Left ventricle myocardium inferior (tissue), 1 donor: ENCODE measurements at regions not wholly inside any gene's neighbourhood (a gene's known extent, or its start where the extent isn't known, plus 50 kb on each side); places are given as distances from the start of the nearest gene placed in this dataset.

Experiments used
- DNase-seq: peaks from one replicate; pipeline ENCODE4 v3.0.0-alpha.2; 2020
- H3K27ac ChIP-seq: fragments of 200-600 bp; replicated peaks from 2 replicates; pipeline ENCODE4 v1.8.0; 2021
- H3K27me3 ChIP-seq: fragments of 200-600 bp; 2 replicates; pipeline ENCODE4 v1.8.0; 2021; ENCODE audit warnings: low read depth
- H3K36me3 ChIP-seq: fragments of 200-600 bp; 2 replicates; pipeline ENCODE4 v1.8.0; 2021
- H3K4me1 ChIP-seq: fragments of 200-600 bp; 2 replicates; pipeline ENCODE4 v1.8.0; 2021
- H3K4me3 ChIP-seq: fragments of 200-600 bp; 2 replicates; pipeline ENCODE4 v1.8.0; 2021; ENCODE audit warnings: mild to moderate bottlenecking, moderate library complexity
- H3K9me3 ChIP-seq: fragments of 200-600 bp; replicated peaks from 2 replicates; pipeline ENCODE4 v1.8.0; 2021
- CTCF ChIP-seq: fragments of 200-600 bp; IDR thresholded peaks from 2 replicates; pipeline ENCODE4 v1.8.0; 2021; ENCODE audit warnings: antibody characterized with exemption, mild to moderate bottlenecking, borderline replicate concordance
- intact Hi-C: fragments of 100-400 bp; cut with micrococcal nuclease; formaldehyde crosslinking; loops from one replicate; pipeline ENCODE4 v1.11.0; 2022
- donor health status: DM: no; HTN: yes; CAD: no; lungs with severe emphysema.

- Histone ChIP-seq H3K36me3 (no peaks in the 10 kb centered on the region), H3K4me3 (no peak overlapping the region), H3K9me3 (peaks cover 17% of the 10 kb centered on the region), H3K4me1 (peaks cover 35% of the 10 kb centered on the region), H3K27ac (no peak overlapping the region), H3K27me3 (no peaks in the 10 kb centered on the region)
- TF ChIP-seq CTCF, result no peak
- DNase-seq, result no peak
- intact Hi-C loops, result no loop called here
These were observed 463.7 kb downstream of the CDH2 start for GRCh38 chr18:27713037-27713737.

- H3K9me3 ChIP-seq, result peaks cover 17% of the 10 kb centered on the region
- no peak overlapping the region for H3K27ac ChIP-seq
- no peaks in the 10 kb centered on the region for H3K36me3 ChIP-seq
- DNase-seq, result no peak
- intact Hi-C loops, result no loop called here
- no peaks in the 10 kb centered on the region for H3K27me3 ChIP-seq
- TF ChIP-seq CTCF, result no peak
- peaks cover 24% of the 10 kb centered on the region for H3K4me1 ChIP-seq
- no peak overlapping the region for H3K4me3 ChIP-seq
These were observed 464.9 kb downstream of the CDH2 start for GRCh38 chr18:27712066-27712465.

GRCh38 chr18:27711382-27711781 is 465.5 kb downstream of the CDH2 start:
- H3K27ac ChIP-seq, result no peak overlapping the region
- no peaks in the 10 kb centered on the region for H3K27me3 ChIP-seq
- intact Hi-C loops, result no loop called here
- H3K36me3 ChIP-seq, result no peaks in the 10 kb centered on the region
- peaks cover 19% of the 10 kb centered on the region for H3K4me1 ChIP-seq
- TF ChIP-seq CTCF, result no peak
- DNase-seq, result no peak
- no peak overlapping the region for H3K4me3 ChIP-seq
- peaks cover 17% of the 10 kb centered on the region for H3K9me3 ChIP-seq

- H3K4me1 ChIP-seq, result peaks cover 16% of the 10 kb centered on the region
- H3K9me3 ChIP-seq, result peaks cover 12% of the 10 kb centered on the region
- no peak overlapping the region for H3K4me3 ChIP-seq
- intact Hi-C loops, result no loop called here
- H3K27me3 ChIP-seq, result no peaks in the 10 kb centered on the region
- DNase-seq, result no peak
- no peak for TF ChIP-seq CTCF
- no peak overlapping the region for H3K27ac ChIP-seq
- H3K36me3 ChIP-seq, result no peaks in the 10 kb centered on the region
These were observed 467.6 kb downstream of the CDH2 start for GRCh38 chr18:27709344-27709743.

- Histone ChIP-seq H3K4me1 (peaks cover 5% of the 10 kb centered on the region), H3K4me3 (no peak overlapping the region), H3K27ac (no peak overlapping the region), H3K27me3 (no peaks in the 10 kb centered on the region), H3K36me3 (no peaks in the 10 kb centered on the region), H3K9me3 (peaks cover 12% of the 10 kb centered on the region)
- TF ChIP-seq CTCF, result no peak
- DNase-seq, result no peak
- intact Hi-C loops, result no loop called here
These were observed 469.7 kb downstream of the CDH2 start for GRCh38 chr18:27707201-27707600.
